Fibroblast of the aortic adventitia (primary cell): ENCODE measurements at regions not wholly inside any gene's neighbourhood (a gene's known extent, or its start where the extent isn't known, plus 50 kb on each side); places are given as distances from the start of the nearest gene placed in this dataset.

Experiments
- DNase-seq: peaks from one replicate; pipeline ENCODE4 v3.0.0-alpha.2; 2010; ENCODE audit warnings: low read depth
- H3K4me3 ChIP-seq: 2 replicates; pipeline ENCODE4 v1.5.1; 2011; ENCODE audit warnings: low read depth, mild to moderate bottlenecking, control low read depth, low read length, moderate library complexity
- CTCF ChIP-seq: IDR thresholded peaks from 2 replicates; pipeline ENCODE4 v1.5.1; 2011; ENCODE audit warnings: mild to moderate bottlenecking, low read length, control low read depth, inconsistent platforms; ENCODE audit not compliant: insufficient read depth

GRCh38 chrX:115940888-115941332 lies 229.6 kb upstream of the AGTR2 start:
- no peak overlapping the region for H3K4me3 ChIP-seq
- DNase-seq = peak; percentile 77
- TF ChIP-seq CTCF = peak; percentile 36

GRCh38 chrX:115941388-115941787 lies 229.2 kb upstream of the AGTR2 start:
- TF ChIP-seq CTCF = no peak
- H3K4me3 ChIP-seq = no peak overlapping the region
- DNase-seq = no peak

GRCh38 chrX:115946059-115946458 lies 224.5 kb upstream of the AGTR2 start:
- H3K4me3 ChIP-seq = no peak overlapping the region
- no peak for TF ChIP-seq CTCF
- DNase-seq = no peak

- H3K4me3 ChIP-seq = no peak overlapping the region
- DNase-seq = no peak
- TF ChIP-seq CTCF = no peak
These were observed 222.3 kb upstream of the AGTR2 start for GRCh38 chrX:115948018-115948923.

- no peak for DNase-seq
- no peak overlapping the region for H3K4me3 ChIP-seq
- no peak for TF ChIP-seq CTCF
These were observed 220.4 kb upstream of the AGTR2 start for GRCh38 chrX:115949900-115950822.

GRCh38 chrX:115952417-115953092 lies 218.0 kb upstream of the AGTR2 start:
- no peak for TF ChIP-seq CTCF
- no peak overlapping the region for H3K4me3 ChIP-seq
- no peak for DNase-seq
